ENCODE measurements at regions not wholly inside any gene's neighbourhood (a gene's known extent, or its start where the extent isn't known, plus 50 kb on each side); places are given as distances from the start of the nearest gene placed in this dataset.
"Not testable (repeated sequence)": the region's sequence is repeated elsewhere in the genome, so short reads cannot be mapped to it uniquely, and the experiment has no call there.

DNA sequence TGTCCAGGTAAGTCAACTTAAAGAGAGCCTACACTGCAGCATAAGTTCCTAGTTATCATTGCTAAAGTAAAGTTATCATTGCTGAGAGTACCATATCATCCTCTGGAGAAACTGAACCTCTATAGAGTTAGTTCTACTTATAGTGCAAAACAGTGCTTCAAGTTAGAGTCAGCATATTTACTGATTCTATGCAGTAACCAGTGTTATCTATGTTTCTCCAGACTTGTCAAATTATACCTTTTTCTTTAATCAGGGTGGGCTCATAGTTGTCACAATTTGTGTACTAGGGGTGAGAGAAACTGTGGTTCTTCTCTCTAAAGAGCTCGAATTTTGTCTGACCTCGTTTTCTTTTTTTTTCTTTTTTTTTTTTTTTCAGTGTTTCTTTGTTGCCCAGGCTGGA, 79.6 kb downstream of the ANXA2R start:
- no peak for DNase-seq
- no peaks in the 10 kb centered on the region for H3K36me3 ChIP-seq (replicated peaks; ENCODE audit: control insufficient read depth, insufficient read depth, low read length)
- H3K4me3 ChIP-seq (ENCODE audit: insufficient read depth, low read depth, low read length): no peak overlapping the region
- H3K27me3 ChIP-seq (ENCODE audit: control insufficient read depth, insufficient read depth, low read length): no peaks in the 10 kb centered on the region

DNA sequence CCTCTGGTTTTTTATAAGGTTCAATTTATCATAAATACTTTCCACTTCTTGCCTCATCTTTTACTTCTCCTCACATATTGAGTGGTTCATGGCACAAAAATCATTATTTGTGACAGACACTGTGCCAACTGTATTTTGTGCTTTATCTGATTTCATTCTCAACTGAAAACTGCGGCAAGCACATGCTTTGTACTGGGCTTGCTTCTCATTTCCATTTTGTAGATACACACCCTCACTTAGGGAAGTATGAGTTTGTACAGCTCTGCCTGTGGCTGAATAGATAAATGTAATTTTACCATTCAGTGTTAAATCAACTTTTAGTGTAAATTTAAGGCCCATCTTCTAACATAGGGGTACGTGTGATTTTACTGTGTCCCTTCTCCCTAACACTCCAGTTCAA, 83.6 kb downstream of the ANXA2R start:
- DNase-seq: no peak
- Histone ChIP-seq H3K27me3 (ENCODE audit: control insufficient read depth, insufficient read depth, low read length) (no peaks in the 10 kb centered on the region), H3K36me3 (replicated peaks; ENCODE audit: control insufficient read depth, insufficient read depth, low read length) (no peaks in the 10 kb centered on the region), H3K4me3 (ENCODE audit: insufficient read depth, low read depth, low read length) (no peak overlapping the region)

DNA sequence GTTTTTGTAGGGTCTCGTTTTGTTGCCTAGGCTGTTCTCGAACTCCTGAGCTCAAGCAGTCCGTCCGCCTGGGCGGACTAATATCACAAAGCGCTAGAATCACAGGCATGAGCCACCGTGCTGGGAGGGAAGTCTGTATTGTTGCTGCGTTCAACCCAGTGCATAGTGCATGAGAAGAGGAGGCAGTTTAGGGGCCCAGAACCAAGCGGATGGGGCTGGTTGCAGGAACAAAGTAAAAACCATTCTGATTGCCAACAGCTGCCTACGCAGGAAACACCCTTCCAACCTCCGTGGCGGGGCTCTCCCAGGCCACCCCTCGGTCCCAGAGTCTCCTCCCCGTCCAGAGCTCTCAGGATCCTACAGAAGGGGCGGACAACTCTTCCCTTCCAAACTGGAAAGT, 87.1 kb downstream of the ANXA2R start:
- Histone ChIP-seq H3K36me3 (replicated peaks; ENCODE audit: control insufficient read depth, insufficient read depth, low read length) (no peaks in the 10 kb centered on the region), H3K27me3 (ENCODE audit: control insufficient read depth, insufficient read depth, low read length) (no peaks in the 10 kb centered on the region), H3K4me3 (ENCODE audit: insufficient read depth, low read depth, low read length) (no peak overlapping the region)
- no peak for DNase-seq

DNA sequence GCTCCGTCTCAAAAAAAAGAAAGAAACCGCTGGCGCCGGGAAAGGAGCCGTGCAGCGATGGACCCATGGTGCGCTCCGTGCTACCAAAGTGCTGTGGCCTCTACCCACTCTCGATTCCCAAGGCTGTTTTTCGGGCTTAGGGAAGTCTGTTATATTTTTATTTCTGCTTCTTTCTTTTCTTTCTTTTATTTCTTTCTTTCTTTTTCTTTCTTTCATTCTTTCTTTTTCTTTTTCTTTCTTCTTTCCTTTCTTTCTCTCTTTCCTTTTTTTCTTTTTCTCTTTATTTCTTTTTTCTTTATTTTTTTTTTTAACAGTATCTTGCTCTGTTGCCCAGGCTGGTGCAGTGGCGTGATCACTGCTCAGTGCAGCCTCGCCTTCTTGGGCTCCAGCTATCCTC, 87.5 kb downstream of the ANXA2R start:
- Histone ChIP-seq H3K36me3 (replicated peaks; ENCODE audit: control insufficient read depth, insufficient read depth, low read length) (no peaks in the 10 kb centered on the region), H3K4me3 (ENCODE audit: insufficient read depth, low read depth, low read length) (no peak overlapping the region), H3K27me3 (ENCODE audit: control insufficient read depth, insufficient read depth, low read length) (no peaks in the 10 kb centered on the region)
- DNase-seq: no peak

DNA sequence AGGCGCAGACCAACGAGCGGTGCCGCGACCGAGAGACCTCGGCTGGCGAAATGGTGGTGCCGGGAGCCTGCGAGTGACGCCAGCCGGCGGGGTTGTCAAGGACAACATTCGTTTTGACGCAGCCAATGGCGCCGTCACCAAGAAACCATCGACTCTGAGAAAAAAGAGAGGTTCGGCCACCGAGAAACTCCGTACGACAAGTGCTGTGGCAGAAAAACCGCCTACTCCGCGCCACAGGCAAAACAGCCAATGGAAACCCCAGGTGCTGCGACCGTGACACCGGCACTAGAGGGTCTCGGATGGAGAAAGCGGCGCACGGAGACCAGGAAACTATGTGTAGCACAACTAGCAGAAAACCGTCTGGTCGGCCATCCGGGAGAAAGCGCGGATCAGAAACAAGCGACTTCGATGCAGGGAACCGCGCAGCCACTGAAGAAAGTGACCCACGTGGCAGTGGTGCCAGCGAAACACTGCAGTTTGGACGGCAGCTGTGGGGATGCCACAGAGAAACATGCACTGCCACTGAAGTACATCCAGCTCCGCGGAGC, 88.8 kb downstream of the ANXA2R start:
- no peak overlapping the region for H3K4me3 ChIP-seq (ENCODE audit: insufficient read depth, low read depth, low read length)
- no peak for DNase-seq
- H3K27me3 ChIP-seq (ENCODE audit: control insufficient read depth, insufficient read depth, low read length): no peaks in the 10 kb centered on the region
- H3K36me3 ChIP-seq (replicated peaks; ENCODE audit: control insufficient read depth, insufficient read depth, low read length): no peaks in the 10 kb centered on the region

DNA sequence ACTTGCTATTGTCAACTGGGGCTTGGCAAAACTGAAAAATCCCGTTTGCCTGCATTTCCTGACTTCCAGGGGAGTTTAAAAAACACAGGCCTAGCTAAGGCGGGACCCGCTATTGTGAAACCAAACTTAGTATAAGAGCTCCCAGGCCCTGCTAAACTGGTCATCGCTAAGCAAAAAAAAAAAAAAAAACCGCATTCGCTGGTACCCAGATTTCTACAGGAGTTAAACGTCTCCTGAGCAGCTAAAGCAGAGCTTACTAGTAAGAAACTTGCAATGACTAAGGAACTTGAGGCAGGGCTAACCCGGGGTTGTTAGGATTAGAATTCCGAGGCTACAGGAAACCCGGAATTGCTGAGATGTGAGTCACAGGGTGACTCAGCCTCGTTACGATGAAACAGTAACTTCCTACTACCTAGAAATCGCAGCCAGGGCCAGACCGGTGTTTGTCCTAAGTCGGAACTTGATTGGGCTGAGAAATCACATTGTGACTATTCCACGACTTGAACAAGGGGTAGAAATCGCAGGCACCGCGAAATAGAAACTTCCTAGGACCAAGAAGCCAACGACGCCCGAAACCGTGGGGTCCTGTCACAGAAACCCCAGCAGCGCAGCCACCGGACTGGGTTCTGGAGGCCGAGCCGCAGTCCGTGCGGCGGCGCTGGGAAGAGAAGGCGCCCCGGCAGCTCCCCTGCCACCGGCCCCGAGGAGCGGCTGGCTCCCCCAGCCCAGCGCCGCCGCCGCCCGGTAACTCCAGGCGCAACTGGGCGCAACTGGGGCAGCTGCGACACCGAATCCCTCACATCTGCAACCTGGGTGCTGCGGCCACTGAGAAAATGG, 89.4 kb downstream of the ANXA2R start:
- H3K36me3 ChIP-seq (replicated peaks; ENCODE audit: control insufficient read depth, insufficient read depth, low read length): no peaks in the 10 kb centered on the region
- no peak overlapping the region for H3K4me3 ChIP-seq (ENCODE audit: insufficient read depth, low read depth, low read length)
- peak; percentile 68 for DNase-seq
- H3K27me3 ChIP-seq (ENCODE audit: control insufficient read depth, insufficient read depth, low read length): no peaks in the 10 kb centered on the region

DNA sequence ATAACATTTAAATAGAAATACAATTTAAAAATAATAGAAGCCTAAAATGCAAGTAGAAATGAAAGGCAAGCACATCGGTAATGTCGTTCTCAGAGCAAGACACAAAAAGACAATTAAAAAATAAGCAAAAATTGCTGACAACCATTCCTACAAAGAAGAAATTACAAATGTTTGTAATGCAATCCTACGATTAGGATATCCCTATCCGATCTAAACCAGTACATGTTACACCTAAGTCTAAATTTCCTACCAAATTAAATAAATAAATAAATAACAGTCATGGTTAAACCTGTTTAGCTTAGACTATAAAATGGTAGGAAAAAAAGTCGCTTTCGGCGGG, 90.0 kb downstream of the ANXA2R start:
- no peaks in the 10 kb centered on the region for H3K36me3 ChIP-seq (replicated peaks; ENCODE audit: control insufficient read depth, insufficient read depth, low read length)
- no peaks in the 10 kb centered on the region for H3K27me3 ChIP-seq (ENCODE audit: control insufficient read depth, insufficient read depth, low read length)
- H3K4me3 ChIP-seq (ENCODE audit: insufficient read depth, low read depth, low read length): no peak overlapping the region
- no peak for DNase-seq

DNA sequence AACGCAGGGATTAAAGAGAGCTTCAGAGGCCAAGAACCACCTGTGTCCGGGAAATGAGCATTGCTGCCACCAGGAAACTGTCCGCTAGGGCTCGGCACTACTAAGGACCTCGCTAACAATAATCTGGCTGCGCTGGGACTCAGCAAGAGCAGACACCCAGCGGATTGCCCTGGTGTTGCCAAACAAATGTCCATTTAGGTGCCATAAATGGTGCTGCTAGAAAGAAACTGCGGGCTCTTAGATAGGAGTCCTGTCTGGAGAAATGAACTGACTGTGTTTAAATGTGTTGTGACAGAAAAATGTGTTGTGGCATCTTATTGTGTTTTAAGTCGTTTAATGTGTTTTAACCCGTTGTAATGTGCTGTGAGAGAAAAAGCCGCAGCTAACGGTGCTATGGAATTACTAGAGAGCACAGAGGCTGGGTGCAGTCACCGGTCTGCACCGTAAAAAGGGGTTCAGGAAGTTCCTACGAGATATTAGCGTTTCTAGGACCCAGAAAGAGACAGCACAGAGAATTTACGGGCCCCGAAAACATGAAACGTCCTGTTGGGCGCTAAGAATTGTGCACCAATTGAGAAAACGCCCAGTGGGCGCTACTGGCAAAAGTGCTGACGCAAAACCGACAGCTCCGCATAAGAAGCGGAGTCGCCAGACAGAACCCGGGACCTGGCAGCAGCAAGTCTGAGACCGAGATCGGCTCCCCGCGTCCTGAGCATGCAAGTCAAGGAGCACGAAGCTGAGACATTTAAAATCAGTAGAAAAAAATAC, 90.6 kb downstream of the ANXA2R start:
- H3K4me3 ChIP-seq (ENCODE audit: insufficient read depth, low read depth, low read length): no peak overlapping the region
- no peaks in the 10 kb centered on the region for H3K27me3 ChIP-seq (ENCODE audit: control insufficient read depth, insufficient read depth, low read length)
- no peak for DNase-seq
- H3K36me3 ChIP-seq (replicated peaks; ENCODE audit: control insufficient read depth, insufficient read depth, low read length): no peaks in the 10 kb centered on the region

DNA sequence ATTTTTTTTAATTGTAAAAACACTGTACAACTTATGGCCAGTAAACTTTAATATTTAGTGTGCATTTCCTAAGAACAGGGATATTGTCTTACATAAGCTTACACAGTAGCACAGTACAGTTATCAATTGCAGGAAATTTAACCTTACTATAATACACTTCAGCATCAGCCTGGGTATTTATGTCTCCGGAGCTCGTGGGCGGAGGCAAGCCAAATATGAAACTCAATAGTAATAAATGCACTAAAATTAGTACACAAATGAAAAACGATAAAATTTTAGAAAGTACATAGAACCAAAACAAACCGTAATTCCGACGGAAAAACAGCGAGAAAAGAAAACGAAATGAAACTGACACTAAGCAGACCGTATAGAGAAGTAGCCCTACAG, 91.2 kb downstream of the ANXA2R start:
- no peak for DNase-seq
- H3K4me3 ChIP-seq (ENCODE audit: insufficient read depth, low read depth, low read length): no peak overlapping the region
- H3K27me3 ChIP-seq (ENCODE audit: control insufficient read depth, insufficient read depth, low read length): no peaks in the 10 kb centered on the region
- H3K36me3 ChIP-seq (replicated peaks; ENCODE audit: control insufficient read depth, insufficient read depth, low read length): no peaks in the 10 kb centered on the region

DNA sequence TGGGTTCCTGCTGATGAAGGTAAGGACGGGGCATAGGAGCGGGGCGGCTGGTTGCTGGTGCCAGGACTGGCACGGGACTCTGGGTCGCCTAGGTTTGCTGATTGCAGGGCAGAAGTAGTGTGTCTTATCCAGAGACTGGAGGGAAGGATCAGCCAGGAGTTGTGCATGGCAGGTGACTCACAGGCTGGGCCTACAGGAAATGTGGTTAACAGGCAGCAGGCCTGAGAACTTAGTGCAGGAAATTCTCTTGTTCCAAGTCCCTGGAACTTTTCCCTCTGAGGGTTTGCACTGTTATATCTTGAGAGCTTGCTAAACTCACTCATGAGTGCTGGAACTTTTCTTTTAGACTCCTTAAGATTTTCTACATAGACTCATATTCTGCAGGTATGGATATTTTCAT, 95.1 kb downstream of the ANXA2R start:
- Histone ChIP-seq H3K27me3 (ENCODE audit: control insufficient read depth, insufficient read depth, low read length) (no peaks in the 10 kb centered on the region), H3K36me3 (replicated peaks; ENCODE audit: control insufficient read depth, insufficient read depth, low read length) (no peaks in the 10 kb centered on the region), H3K4me3 (ENCODE audit: insufficient read depth, low read depth, low read length) (no peak overlapping the region)
- no peak for DNase-seq

DNA sequence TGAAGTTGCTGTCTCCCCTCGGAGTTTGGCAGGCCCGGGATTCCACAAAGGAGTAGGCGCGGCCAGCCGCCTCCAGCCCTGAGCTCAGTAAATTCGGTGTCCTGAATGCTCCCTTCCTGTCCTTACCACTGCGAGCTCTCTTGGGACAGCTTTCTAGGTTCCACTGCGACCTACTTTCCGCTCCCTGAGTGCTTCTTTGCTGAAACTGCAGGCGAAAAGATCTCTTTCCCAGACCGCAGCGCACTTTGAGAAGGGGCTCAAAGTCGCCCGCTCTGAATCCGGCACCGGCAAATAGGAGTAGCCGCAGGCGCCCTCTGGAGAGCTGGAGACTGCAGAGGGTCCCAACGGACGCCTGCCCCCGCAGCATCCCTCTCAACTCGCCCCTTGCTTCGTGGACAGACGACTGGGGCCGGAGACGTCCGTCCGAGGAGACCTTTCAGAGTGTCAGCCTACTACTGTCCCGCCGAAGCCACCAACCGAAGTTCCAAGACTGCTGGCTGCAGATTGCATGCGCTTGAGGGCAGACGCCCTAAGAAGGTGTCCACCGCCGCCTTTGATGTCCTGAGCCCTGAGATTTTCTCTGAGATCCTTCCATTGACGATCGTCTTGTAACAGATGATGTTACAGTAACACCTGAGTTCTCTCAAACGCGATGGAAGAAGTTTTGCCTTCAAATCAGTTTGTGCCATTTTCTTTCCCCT, 96.0 kb downstream of the ANXA2R start:
- Histone ChIP-seq H3K4me3 (ENCODE audit: insufficient read depth, low read depth, low read length) (no peak overlapping the region; the same call in 1 of the 2 replicates), H3K27me3 (ENCODE audit: control insufficient read depth, insufficient read depth, low read length) (no peaks in the 10 kb centered on the region), H3K36me3 (replicated peaks; ENCODE audit: control insufficient read depth, insufficient read depth, low read length) (no peaks in the 10 kb centered on the region)
- peak; percentile 70 for DNase-seq

DNA sequence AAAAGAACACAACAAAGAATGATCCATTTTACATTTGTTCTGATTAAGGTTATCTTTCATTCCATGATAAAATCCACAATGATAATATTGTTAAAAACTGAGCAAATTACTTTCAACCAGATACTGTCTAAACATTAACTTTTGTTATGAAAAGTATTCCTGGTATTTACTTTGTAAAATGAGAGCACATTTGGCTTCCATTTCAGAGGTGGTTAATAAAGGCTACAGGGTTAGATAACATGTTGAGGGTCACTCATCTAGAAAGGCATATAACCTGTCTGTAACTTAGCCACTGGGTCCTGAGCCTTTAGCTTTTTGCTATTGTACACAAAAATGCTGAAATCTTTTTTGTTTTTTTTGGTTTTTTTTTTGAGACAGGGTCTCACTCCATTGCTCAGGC, 99.3 kb downstream of the ANXA2R start:
- Histone ChIP-seq H3K4me3 (ENCODE audit: insufficient read depth, low read depth, low read length) (no peak overlapping the region), H3K36me3 (replicated peaks; ENCODE audit: control insufficient read depth, insufficient read depth, low read length) (no peaks in the 10 kb centered on the region), H3K27me3 (ENCODE audit: control insufficient read depth, insufficient read depth, low read length) (no peaks in the 10 kb centered on the region)
- no peak for DNase-seq

DNA sequence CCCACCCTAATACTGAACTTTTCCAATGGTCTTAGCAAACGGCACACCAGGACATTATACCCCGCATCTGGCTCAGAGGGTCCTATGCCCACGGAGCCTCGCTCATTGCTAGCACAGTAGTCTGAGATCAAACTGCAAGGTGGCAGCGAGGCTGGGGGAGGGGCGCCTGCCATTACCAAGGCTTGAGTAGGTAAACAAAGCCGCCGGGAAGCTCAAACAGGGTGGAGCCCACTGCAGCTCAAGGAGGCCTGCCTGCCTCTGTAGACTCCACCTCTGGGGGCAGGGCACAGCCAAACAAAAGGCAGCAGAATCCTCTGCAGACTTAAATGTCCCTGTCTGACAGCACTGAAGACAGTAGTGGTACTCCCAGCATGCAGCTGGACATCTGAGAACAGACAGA, 108.1 kb downstream of the ANXA2R start:
- not testable (repeated sequence) for H3K4me3 ChIP-seq (ENCODE audit: insufficient read depth, low read depth, low read length); H3K36me3 ChIP-seq (replicated peaks; ENCODE audit: control insufficient read depth, insufficient read depth, low read length); H3K27me3 ChIP-seq (ENCODE audit: control insufficient read depth, insufficient read depth, low read length); DNase-seq

DNA sequence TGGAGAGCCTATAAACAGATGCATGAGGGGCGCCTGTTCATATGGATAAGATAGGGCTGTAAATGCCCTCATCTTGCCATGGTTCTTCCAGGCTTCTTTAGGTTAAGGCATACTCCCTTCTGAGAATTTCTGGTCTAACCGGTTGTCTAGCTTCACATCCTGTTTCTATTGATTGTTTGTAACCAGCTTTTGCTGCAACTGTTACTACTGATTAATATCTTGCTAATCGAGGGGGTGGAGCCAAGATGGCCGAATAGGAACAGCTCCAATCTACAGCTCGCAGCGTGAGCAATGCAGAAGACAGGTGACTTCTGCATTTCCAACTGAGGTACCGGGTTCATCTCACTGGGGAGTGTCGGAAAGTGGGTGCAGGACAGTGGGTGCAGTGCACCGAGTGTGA, 108.7 kb downstream of the ANXA2R start:
- DNase-seq; H3K4me3 ChIP-seq (ENCODE audit: insufficient read depth, low read depth, low read length); H3K36me3 ChIP-seq (replicated peaks; ENCODE audit: control insufficient read depth, insufficient read depth, low read length); H3K27me3 ChIP-seq (ENCODE audit: control insufficient read depth, insufficient read depth, low read length): not testable (repeated sequence)

DNA sequence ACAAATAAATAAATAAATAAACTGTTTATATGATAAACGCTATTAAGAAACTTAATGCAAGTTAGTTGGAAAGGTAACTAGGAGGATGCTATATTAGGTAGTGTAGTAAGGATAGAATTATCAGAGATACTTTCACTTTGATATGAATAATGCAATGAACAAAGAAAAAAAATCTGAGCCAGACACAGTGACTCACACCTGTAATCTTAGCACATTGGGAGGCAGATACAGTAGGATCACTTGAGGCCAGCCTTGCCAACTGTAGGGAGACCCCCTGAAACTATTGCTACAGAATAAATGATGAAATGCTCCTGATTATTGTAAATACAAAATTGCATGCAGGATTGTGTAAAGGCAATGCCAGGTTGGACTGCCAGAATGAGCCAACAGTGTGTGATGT, 109.2 kb downstream of the ANXA2R start:
- Histone ChIP-seq H3K36me3 (replicated peaks; ENCODE audit: control insufficient read depth, insufficient read depth, low read length) (no peaks in the 10 kb centered on the region), H3K4me3 (ENCODE audit: insufficient read depth, low read depth, low read length) (no peak overlapping the region), H3K27me3 (ENCODE audit: control insufficient read depth, insufficient read depth, low read length) (no peaks in the 10 kb centered on the region)
- DNase-seq: no peak

All from H7 (cell line).